OCI-LY1 (cell line): ENCODE measurements at regions not wholly inside any gene's neighbourhood (a gene's known extent, or its start where the extent isn't known, plus 50 kb on each side); places are given as distances from the start of the nearest gene placed in this dataset.

Source experiments
- H2AFZ ChIP-seq: fragments of 200-600 bp; sonication (generic), shearing (Covaris generic); 2 replicates; pipeline ENCODE4 v1.6.0; 2014; ENCODE audit warnings: antibody characterized with exemption, mild to moderate bottlenecking, low read length
- H3F3A ChIP-seq: fragments of 200-600 bp; sonication (generic), shearing (Covaris generic); 2 replicates; pipeline ENCODE4 v1.6.0; 2014; ENCODE audit warnings: mild to moderate bottlenecking, antibody characterized with exemption, low read length, moderate library complexity; ENCODE audit not compliant: insufficient read depth
- H3K27ac ChIP-seq: fragments of 200-600 bp; sonication (generic); 2 replicates; pipeline ENCODE4 v1.5.1; 2014; ENCODE audit warnings: low read length, mixed run types, mild to moderate bottlenecking, low read depth; ENCODE audit not compliant: poor library complexity, severe bottlenecking
- H3K27me3 ChIP-seq: fragments of 200-600 bp; sonication (generic); 2 replicates; pipeline ENCODE4 v1.6.0; 2014; ENCODE audit warnings: antibody characterized with exemption, mild to moderate bottlenecking, low read length, moderate library complexity; ENCODE audit not compliant: insufficient read depth
- H3K36me3 ChIP-seq: fragments of 200-600 bp; sonication (generic); 2 replicates; pipeline ENCODE4 v1.6.1; 2014; ENCODE audit warnings: mild to moderate bottlenecking, antibody characterized with exemption, low read length, moderate library complexity, mixed read lengths; ENCODE audit not compliant: insufficient read depth
- H3K4me1 ChIP-seq: fragments of 200-600 bp; sonication (generic); 2 replicates; pipeline ENCODE4 v1.5.1; 2014; ENCODE audit warnings: mild to moderate bottlenecking, low read length, moderate library complexity; ENCODE audit not compliant: insufficient read depth, severe bottlenecking
- H3K4me2 ChIP-seq: fragments of 200-600 bp; sonication (generic), shearing (Covaris generic); 2 replicates; pipeline ENCODE4 v1.6.1; 2014; ENCODE audit warnings: low read length
- H3K4me3 ChIP-seq: fragments of 200-600 bp; sonication (generic); 2 replicates; pipeline ENCODE4 v1.5.1; 2014; ENCODE audit warnings: low read length, low read depth, mild to moderate bottlenecking, mixed read lengths; ENCODE audit not compliant: poor library complexity, severe bottlenecking
- H3K79me2 ChIP-seq: fragments of 200-600 bp; shearing (Covaris generic); 2 replicates; pipeline ENCODE4 v1.6.1; 2016; ENCODE audit warnings: mixed run types, low read length, mixed read lengths; ENCODE audit not compliant: insufficient read depth
- H3K9ac ChIP-seq: fragments of 200-600 bp; sonication (generic), shearing (Covaris generic); 2 replicates; pipeline ENCODE4 v1.6.1; 2014; ENCODE audit warnings: mild to moderate bottlenecking, low read length, mixed read lengths
- H3K9me2 ChIP-seq: fragments of 200-600 bp; sonication (generic), shearing (Covaris generic); 2 replicates; pipeline ENCODE4 v1.6.1; 2014; ENCODE audit warnings: low read depth, mild to moderate bottlenecking, low read length, mixed read lengths
- H3K9me3 ChIP-seq: fragments of 200-600 bp; shearing (Covaris generic); 2 replicates; pipeline ENCODE4 v1.6.1; 2014; ENCODE audit warnings: low read length, mixed read lengths
- H4K20me1 ChIP-seq: fragments of 200-600 bp; sonication (generic), shearing (Covaris generic); 2 replicates; pipeline ENCODE4 v1.6.0; 2016; ENCODE audit warnings: mild to moderate bottlenecking, low read length; ENCODE audit not compliant: insufficient read depth
- EZH2 ChIP-seq: fragments of 200-600 bp; sonication (generic), shearing (Covaris generic); IDR thresholded peaks from 2 replicates; pipeline ENCODE4 v1.8.0; 2017; ENCODE audit warnings: borderline replicate concordance, mixed run types, mild to moderate bottlenecking, antibody characterized with exemption, low read length, moderate library complexity, mixed read lengths
- TF ChIP-seq, protein P1 (sequence below): fragments of 200-600 bp; sonication (generic), shearing (Covaris generic); IDR thresholded peaks from 2 replicates; pipeline ENCODE4 v1.5.1; 2017; ENCODE audit warnings: mild to moderate bottlenecking, antibody characterized with exemption, low read length, moderate library complexity, mixed read lengths

DNA sequence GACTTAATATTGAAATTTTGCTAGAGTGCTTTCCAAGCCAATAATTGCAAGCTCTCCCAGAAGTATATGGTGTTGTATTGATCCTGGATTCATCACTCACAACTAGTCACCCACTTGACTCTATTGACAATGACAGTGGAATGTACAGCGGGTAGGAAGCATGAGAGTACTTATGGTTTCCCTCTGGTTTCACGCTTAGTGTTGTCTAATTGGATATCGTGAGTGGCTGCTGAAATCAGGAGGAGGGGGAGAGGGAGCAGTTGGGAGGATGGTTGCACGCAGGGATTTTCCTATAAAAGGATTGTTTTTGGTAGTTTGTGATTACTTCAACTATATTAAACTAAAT, 1819.5 kb upstream of the TENM3 start:
- Histone ChIP-seq H3K36me3 (no peaks in the 10 kb centered on the region), H3K4me3 (no peak overlapping the region), H3K4me2 (no peak overlapping the region), H3K79me2 (no peaks in the 10 kb centered on the region), H3F3A (no peaks in the 10 kb centered on the region), H3K27ac (no peak overlapping the region), H2AFZ (no peak overlapping the region), H3K9me2 (no peaks in the 10 kb centered on the region), H4K20me1 (no peaks in the 10 kb centered on the region), H3K4me1 (no peaks in the 10 kb centered on the region), H3K9ac (no peak overlapping the region), H3K27me3 (no peaks in the 10 kb centered on the region), H3K9me3 (no peaks in the 10 kb centered on the region)
- TF ChIP-seq, protein P1, sequence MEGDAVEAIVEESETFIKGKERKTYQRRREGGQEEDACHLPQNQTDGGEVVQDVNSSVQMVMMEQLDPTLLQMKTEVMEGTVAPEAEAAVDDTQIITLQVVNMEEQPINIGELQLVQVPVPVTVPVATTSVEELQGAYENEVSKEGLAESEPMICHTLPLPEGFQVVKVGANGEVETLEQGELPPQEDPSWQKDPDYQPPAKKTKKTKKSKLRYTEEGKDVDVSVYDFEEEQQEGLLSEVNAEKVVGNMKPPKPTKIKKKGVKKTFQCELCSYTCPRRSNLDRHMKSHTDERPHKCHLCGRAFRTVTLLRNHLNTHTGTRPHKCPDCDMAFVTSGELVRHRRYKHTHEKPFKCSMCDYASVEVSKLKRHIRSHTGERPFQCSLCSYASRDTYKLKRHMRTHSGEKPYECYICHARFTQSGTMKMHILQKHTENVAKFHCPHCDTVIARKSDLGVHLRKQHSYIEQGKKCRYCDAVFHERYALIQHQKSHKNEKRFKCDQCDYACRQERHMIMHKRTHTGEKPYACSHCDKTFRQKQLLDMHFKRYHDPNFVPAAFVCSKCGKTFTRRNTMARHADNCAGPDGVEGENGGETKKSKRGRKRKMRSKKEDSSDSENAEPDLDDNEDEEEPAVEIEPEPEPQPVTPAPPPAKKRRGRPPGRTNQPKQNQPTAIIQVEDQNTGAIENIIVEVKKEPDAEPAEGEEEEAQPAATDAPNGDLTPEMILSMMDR, result no peak
- TF ChIP-seq EZH2, result no peak

DNA sequence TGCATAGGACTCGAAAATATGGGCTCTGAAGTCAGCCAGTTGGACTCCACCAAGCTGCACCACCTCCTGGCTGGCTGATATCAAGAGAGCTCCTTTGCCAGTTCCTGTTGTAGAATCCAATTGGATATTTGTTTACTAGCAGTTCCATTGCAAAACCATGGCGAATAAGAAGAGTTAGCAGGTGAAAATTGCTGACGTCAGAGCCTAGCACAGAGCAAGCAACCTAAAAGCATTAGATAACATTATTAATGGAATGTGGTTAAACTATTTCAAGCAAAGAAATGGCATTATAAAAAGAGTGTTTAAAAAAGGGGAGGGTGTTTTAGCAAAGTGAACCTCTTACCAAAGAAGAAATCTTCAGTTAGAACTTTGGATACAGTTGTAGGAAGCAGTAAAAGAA, 1816.3 kb upstream of the TENM3 start:
- Histone ChIP-seq H3K36me3 (no peaks in the 10 kb centered on the region), H3K27me3 (no peaks in the 10 kb centered on the region), H2AFZ (no peak overlapping the region), H3K9ac (no peak overlapping the region), H3K9me3 (no peaks in the 10 kb centered on the region), H3K79me2 (no peaks in the 10 kb centered on the region), H3K4me2 (no peak overlapping the region), H3F3A (no peaks in the 10 kb centered on the region), H3K27ac (no peak overlapping the region), H3K4me3 (no peak overlapping the region), H3K9me2 (no peaks in the 10 kb centered on the region), H3K4me1 (no peaks in the 10 kb centered on the region), H4K20me1 (no peaks in the 10 kb centered on the region)
- TF ChIP-seq, protein P1, result no peak
- TF ChIP-seq EZH2, result no peak

GRCh38 chr4:180430283-180430682, 1812.9 kb upstream of the TENM3 start:
- TF ChIP-seq, protein P1, result no peak
- no peak for TF ChIP-seq EZH2
- Histone ChIP-seq H2AFZ (no peak overlapping the region), H3K27ac (no peak overlapping the region), H3K9me3 (no peaks in the 10 kb centered on the region), H3F3A (no peaks in the 10 kb centered on the region), H3K4me3 (no peak overlapping the region), H3K27me3 (no peaks in the 10 kb centered on the region), H3K4me2 (no peak overlapping the region), H3K9me2 (no peaks in the 10 kb centered on the region), H3K9ac (no peak overlapping the region), H4K20me1 (no peaks in the 10 kb centered on the region), H3K79me2 (no peaks in the 10 kb centered on the region), H3K4me1 (no peaks in the 10 kb centered on the region), H3K36me3 (no peaks in the 10 kb centered on the region)
